ENCODE measurements at regions not wholly inside any gene's neighbourhood (a gene's known extent, or its start where the extent isn't known, plus 50 kb on each side); places are given as distances from the start of the nearest gene placed in this dataset.

DNA sequence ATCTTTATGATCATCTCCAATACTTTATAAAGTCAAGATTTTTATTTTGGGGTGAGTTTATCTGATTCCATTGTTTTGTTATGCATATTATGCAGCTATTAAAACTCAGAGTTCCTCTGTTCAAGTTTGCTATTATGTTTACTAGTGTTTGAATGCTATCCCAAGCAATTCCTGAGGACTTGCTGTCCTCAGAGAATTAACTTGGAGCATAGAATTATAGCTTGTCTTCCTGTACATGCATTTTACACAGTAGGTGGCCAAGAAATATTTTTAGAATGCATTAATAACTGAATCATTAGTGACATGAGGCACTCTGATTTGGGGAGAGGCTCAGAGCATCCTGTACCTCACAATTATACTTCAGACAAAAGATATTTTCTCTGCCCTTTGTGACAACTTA, 195.6 kb upstream of the MIR17HG start:
- TF ChIP-seq POLR2A (IDR thresholded peaks at IDR 0.05): no peak
- TF ChIP-seq, protein P1, sequence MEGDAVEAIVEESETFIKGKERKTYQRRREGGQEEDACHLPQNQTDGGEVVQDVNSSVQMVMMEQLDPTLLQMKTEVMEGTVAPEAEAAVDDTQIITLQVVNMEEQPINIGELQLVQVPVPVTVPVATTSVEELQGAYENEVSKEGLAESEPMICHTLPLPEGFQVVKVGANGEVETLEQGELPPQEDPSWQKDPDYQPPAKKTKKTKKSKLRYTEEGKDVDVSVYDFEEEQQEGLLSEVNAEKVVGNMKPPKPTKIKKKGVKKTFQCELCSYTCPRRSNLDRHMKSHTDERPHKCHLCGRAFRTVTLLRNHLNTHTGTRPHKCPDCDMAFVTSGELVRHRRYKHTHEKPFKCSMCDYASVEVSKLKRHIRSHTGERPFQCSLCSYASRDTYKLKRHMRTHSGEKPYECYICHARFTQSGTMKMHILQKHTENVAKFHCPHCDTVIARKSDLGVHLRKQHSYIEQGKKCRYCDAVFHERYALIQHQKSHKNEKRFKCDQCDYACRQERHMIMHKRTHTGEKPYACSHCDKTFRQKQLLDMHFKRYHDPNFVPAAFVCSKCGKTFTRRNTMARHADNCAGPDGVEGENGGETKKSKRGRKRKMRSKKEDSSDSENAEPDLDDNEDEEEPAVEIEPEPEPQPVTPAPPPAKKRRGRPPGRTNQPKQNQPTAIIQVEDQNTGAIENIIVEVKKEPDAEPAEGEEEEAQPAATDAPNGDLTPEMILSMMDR (IDR thresholded peaks at IDR 0.05): no peak
- TF ChIP-seq POLR2AphosphoS5 (IDR thresholded peaks at IDR 0.05): no peak
- Histone ChIP-seq H3K27ac (no peak overlapping the region), H3K36me3 (no peaks in the 10 kb centered on the region), H3K27me3 (replicated peaks; ENCODE audit: insufficient read depth) (no peaks in the 10 kb centered on the region), H3K9me3 (no peaks in the 10 kb centered on the region), H3K4me3 (no peak overlapping the region), H3K4me1 (replicated peaks) (no peaks in the 10 kb centered on the region)
- intact Hi-C loops (cut with DNase I): no loop called here
- no peak for DNase-seq (ENCODE audit: low spot score)

GRCh38 chr13:91153372-91153771, 194.1 kb upstream of the MIR17HG start:
- Histone ChIP-seq H3K27ac (no peak overlapping the region), H3K9me3 (no peaks in the 10 kb centered on the region), H3K4me3 (no peak overlapping the region), H3K36me3 (no peaks in the 10 kb centered on the region), H3K27me3 (replicated peaks; ENCODE audit: insufficient read depth) (no peaks in the 10 kb centered on the region), H3K4me1 (replicated peaks) (no peaks in the 10 kb centered on the region)
- intact Hi-C loops (cut with DNase I): no loop called here
- TF ChIP-seq POLR2AphosphoS5 (IDR thresholded peaks at IDR 0.05): no peak
- no peak for DNase-seq (ENCODE audit: low spot score)

GRCh38 chr13:91154558-91155353, 192.7 kb upstream of the MIR17HG start:
- no peak overlapping the region for H3K27ac ChIP-seq
- H3K9me3 ChIP-seq: no peaks in the 10 kb centered on the region
- H3K4me1 ChIP-seq (replicated peaks): no peaks in the 10 kb centered on the region
- no peak for DNase-seq (ENCODE audit: low spot score)
- no peak overlapping the region for H3K4me3 ChIP-seq
- WGBS: 85% methylated on average over 6 of the region's 6 CpGs
- no peaks in the 10 kb centered on the region for H3K36me3 ChIP-seq
- TF ChIP-seq POLR2AphosphoS5 (IDR thresholded peaks at IDR 0.05) (no peak), POLR2A (IDR thresholded peaks at IDR 0.05) (no peak)
- intact Hi-C loops (cut with DNase I): no loop called here
- no peaks in the 10 kb centered on the region for H3K27me3 ChIP-seq (replicated peaks; ENCODE audit: insufficient read depth)

DNA sequence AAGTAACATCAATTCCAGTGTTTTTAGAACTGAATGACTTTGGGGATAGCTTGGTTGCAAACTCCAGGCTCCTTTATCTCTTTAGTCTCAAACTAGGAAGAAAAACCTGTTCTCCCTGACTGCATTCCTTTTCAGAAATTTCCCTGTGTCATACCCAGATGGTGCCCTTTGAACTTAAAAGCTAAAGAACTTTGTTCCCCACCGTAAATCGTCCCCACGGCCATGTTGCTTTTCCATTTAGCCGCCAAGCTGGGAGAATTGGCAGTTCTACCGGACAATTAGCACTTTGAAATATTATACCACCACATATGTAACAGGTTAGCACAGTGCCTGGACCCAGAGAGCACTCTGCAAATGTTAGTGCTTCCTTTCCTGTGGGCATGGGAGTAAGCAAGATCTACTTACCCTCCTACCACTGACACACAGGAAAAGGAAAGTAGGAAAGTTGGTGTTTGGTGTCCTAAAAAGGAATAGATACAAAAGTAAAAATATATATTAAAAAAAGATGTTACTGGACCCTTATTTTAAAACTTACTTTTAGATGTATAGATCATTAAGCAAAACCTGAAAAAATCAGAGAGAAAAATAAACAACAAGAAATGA, 191.9 kb upstream of the MIR17HG start:
- 51% methylated on average over 5 of the region's 5 CpGs for WGBS
- no peak for DNase-seq (ENCODE audit: low spot score)
- intact Hi-C loops (cut with DNase I): no loop called here

GRCh38 chr13:91157273-91158016, 190.0 kb upstream of the MIR17HG start:
- 93% methylated on average over 4 of the region's 4 CpGs for WGBS

More for the DNA sequence above, 191.9 kb upstream of the MIR17HG start:
- Histone ChIP-seq H3K36me3 (no peaks in the 10 kb centered on the region), H3K27ac (no peak overlapping the region), H3K4me1 (replicated peaks) (no peaks in the 10 kb centered on the region), H3K27me3 (replicated peaks; ENCODE audit: insufficient read depth) (no peaks in the 10 kb centered on the region), H3K9me3 (no peaks in the 10 kb centered on the region), H3K4me3 (no peak overlapping the region)
- TF ChIP-seq POLR2AphosphoS5 (IDR thresholded peaks at IDR 0.05) (no peak), POLR2A (IDR thresholded peaks at IDR 0.05) (no peak)
- TF ChIP-seq, protein P1 (IDR thresholded peaks at IDR 0.05): no peak

More at GRCh38 chr13:91157273-91158016, 190.0 kb upstream of the MIR17HG start:
- no peak overlapping the region for H3K4me3 ChIP-seq
- TF ChIP-seq POLR2AphosphoS5 (IDR thresholded peaks at IDR 0.05) (no peak), POLR2A (IDR thresholded peaks at IDR 0.05) (no peak)
- TF ChIP-seq, protein P1 (IDR thresholded peaks at IDR 0.05): no peak
- no peaks in the 10 kb centered on the region for H3K27me3 ChIP-seq (replicated peaks; ENCODE audit: insufficient read depth)
- no peaks in the 10 kb centered on the region for H3K36me3 ChIP-seq
- H3K4me1 ChIP-seq (replicated peaks): no peaks in the 10 kb centered on the region
- DNase-seq (ENCODE audit: low spot score): no peak
- intact Hi-C loops (cut with DNase I): no loop called here
- no peak overlapping the region for H3K27ac ChIP-seq
- no peaks in the 10 kb centered on the region for H3K9me3 ChIP-seq

All from prostate gland (tissue), 2 donors.